Fibroblast of lung (primary cell): ENCODE measurements at regions not wholly inside any gene's neighbourhood (a gene's known extent, or its start where the extent isn't known, plus 50 kb on each side); places are given as distances from the start of the nearest gene placed in this dataset.
"Not testable (repeated sequence)": the region's sequence is repeated elsewhere in the genome, so short reads cannot be mapped to it uniquely, and the experiment has no call there.

Experiments
- EZH2 ChIP-seq: IDR thresholded peaks from 2 replicates; pipeline ENCODE4 v1.5.1; 2012; ENCODE audit warnings: low read length, control low read depth, mild to moderate bottlenecking; ENCODE audit errors: missing control alignments
- TF ChIP-seq, protein P1 (sequence below), 2 donors: IDR thresholded peaks in 1 of 2; conservative IDR thresholded peaks in 1 of 2; 1 replicate in 1 of 2; 2 replicates in 1 of 2; pipeline ENCODE4 v1.5.1; 2011 to 2012; ENCODE audit warnings: low read length in 2 of 2, control low read depth in 1 of 2, inconsistent platforms in 1 of 2, low read depth in 1 of 2, mild to moderate bottlenecking in 1 of 2

DNA sequence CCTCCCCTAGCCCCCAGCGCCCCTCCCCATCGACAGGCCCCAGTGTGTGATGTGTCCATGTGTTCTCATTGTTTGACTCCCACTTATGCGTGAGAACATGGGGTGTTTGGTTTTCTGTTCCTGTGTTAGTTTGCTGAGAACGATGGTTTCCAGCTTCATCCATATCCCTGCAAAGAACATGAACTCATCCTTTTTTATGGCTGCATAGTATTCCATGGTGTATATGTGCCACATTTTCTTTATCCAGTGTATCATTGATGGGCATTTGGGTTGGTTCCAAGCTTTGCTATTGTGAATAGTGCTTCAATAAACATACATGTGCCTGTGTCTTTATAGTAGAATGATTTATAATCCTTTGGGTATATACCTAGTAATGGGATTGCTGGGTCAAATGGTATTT is 107.6 kb upstream of the ADGRG2 start:
- TF ChIP-seq, protein P1, sequence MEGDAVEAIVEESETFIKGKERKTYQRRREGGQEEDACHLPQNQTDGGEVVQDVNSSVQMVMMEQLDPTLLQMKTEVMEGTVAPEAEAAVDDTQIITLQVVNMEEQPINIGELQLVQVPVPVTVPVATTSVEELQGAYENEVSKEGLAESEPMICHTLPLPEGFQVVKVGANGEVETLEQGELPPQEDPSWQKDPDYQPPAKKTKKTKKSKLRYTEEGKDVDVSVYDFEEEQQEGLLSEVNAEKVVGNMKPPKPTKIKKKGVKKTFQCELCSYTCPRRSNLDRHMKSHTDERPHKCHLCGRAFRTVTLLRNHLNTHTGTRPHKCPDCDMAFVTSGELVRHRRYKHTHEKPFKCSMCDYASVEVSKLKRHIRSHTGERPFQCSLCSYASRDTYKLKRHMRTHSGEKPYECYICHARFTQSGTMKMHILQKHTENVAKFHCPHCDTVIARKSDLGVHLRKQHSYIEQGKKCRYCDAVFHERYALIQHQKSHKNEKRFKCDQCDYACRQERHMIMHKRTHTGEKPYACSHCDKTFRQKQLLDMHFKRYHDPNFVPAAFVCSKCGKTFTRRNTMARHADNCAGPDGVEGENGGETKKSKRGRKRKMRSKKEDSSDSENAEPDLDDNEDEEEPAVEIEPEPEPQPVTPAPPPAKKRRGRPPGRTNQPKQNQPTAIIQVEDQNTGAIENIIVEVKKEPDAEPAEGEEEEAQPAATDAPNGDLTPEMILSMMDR (conservative IDR thresholded peaks at IDR 0.05 in 1 of 2, IDR thresholded peaks at IDR 0.05 in 1 of 2; ENCODE audit: low read depth in 1 of 2, low read length in 2 of 2), result not testable (repeated sequence)
- not testable (repeated sequence) for TF ChIP-seq EZH2
